G401 (cell line): ENCODE measurements at regions not wholly inside any gene's neighbourhood (a gene's known extent, or its start where the extent isn't known, plus 50 kb on each side); places are given as distances from the start of the nearest gene placed in this dataset.

Source experiments
- DNase-seq: peaks from one replicate; pipeline ENCODE4 v3.0.0-alpha.2; 2015; ENCODE audit warnings: low spot score
- in situ Hi-C: cut with HindIII; loops from 2 replicates; pipeline ENCODE4 v1.10.0; 2016; ENCODE audit warnings: low sequenced_read_pairs, mixed read lengths

- DNase-seq: no peak
- in situ Hi-C loops: no loop called here
Observed at GRCh38 chr10:128632694-128633093, 506.5 kb upstream of the MKI67 start.

GRCh38 chr10:128633864-128634540, 507.8 kb upstream of the MKI67 start:
- in situ Hi-C loops: no loop called here
- no peak for DNase-seq

- in situ Hi-C loops: no loop called here
- DNase-seq: no peak
Observed at GRCh38 chr10:128642023-128642422, 515.8 kb upstream of the MKI67 start.

- in situ Hi-C loops: no loop called here
- DNase-seq: no peak
Observed at GRCh38 chr10:128642502-128642901, 516.3 kb upstream of the MKI67 start.

GRCh38 chr10:128643658-128644057, 517.4 kb upstream of the MKI67 start:
- in situ Hi-C loops: no loop called here

GRCh38 chr10:128645486-128645885, 519.3 kb upstream of the MKI67 start:
- in situ Hi-C loops: no loop called here
- no peak for DNase-seq

More at GRCh38 chr10:128643658-128644057, 517.4 kb upstream of the MKI67 start:
- DNase-seq: no peak

GRCh38 chr10:128646956-128647355, 520.7 kb upstream of the MKI67 start:
- DNase-seq: no peak
- in situ Hi-C loops: no loop called here

GRCh38 chr10:128657548-128657947, 531.3 kb upstream of the MKI67 start:
- DNase-seq: no peak
- in situ Hi-C loops: no loop called here

- in situ Hi-C loops: no loop called here
- DNase-seq: no peak
Observed at GRCh38 chr10:128660726-128661125, 534.5 kb upstream of the MKI67 start.

GRCh38 chr10:128661404-128662197, 535.4 kb upstream of the MKI67 start:
- DNase-seq: no peak
- in situ Hi-C loops: no loop called here

DNA sequence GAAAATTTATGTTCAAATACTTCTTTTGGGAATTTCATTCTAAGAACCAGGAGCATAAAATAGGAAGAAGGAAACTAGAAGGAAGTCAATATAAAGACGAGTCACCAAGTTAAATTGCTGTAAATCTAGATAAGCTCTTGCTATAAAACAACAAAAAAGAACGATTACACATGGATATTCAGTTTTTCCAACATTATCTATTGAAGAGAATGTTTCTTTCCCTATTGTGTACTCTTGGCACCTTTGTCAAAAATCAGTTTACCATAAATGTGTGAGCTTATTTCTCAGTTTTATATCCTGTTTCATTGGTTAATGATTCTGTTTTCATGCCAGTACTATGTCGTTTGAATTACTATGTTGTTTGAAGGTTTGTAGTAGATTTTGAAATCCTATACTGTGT, 536.3 kb upstream of the MKI67 start:
- no peak for DNase-seq
- in situ Hi-C loops: no loop called here

DNA sequence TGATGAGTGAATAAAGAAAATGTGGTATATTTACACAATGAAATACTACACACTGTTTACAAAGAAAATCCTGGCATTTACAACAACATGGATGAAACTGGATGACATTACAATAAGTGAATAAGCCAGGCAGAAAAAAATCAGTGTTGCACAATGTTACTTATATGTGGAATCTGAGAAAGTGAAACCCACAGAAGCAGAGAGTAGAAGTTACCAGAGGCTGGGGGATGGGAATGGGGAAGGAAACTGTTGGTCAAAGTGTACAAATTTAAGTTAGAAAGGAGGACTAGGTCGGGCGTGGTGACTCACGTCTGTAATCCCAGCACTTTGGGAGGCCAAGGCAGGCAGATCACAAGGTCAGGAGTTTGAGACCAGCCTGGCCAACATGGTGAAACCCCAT, 538.5 kb upstream of the MKI67 start:
- in situ Hi-C loops: no loop called here
- DNase-seq: no peak

- DNase-seq: no peak
- in situ Hi-C loops: no loop called here
Observed at GRCh38 chr10:128675405-128675804, 549.2 kb upstream of the MKI67 start.

DNA sequence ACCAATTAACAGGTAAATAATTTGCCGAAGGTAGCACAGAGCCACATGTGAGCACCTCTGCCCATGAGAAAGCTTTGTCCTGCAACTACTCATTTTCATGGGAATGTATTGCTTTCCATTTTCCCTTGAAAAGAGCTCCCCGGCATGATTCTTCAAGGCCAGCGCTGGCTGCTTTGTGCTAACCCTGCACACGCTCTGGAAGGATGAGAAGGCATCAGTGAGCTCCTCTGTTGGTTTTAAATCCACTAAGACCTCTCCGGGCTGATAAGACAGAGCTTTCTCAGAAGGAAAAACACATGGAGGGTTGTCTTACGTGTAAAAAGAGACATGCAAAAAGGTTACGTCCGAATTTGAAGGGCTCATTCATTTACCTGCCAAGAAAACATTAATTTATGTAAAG, 553.9 kb upstream of the MKI67 start:
- in situ Hi-C loops: no loop called here
- no peak for DNase-seq

GRCh38 chr10:128684215-128684614, 558.0 kb upstream of the MKI67 start:
- DNase-seq: no peak
- in situ Hi-C loops: no loop called here

GRCh38 chr10:128686630-128687278, 560.5 kb upstream of the MKI67 start:
- in situ Hi-C loops: no loop called here
- no peak for DNase-seq

- in situ Hi-C loops: no loop called here
Observed at GRCh38 chr10:128687408-128687807, 561.2 kb upstream of the MKI67 start.

GRCh38 chr10:128687927-128688549, 561.8 kb upstream of the MKI67 start:
- DNase-seq: no peak
- in situ Hi-C loops: no loop called here

More at GRCh38 chr10:128687408-128687807, 561.2 kb upstream of the MKI67 start:
- DNase-seq: no peak

- in situ Hi-C loops: no loop called here
Observed at GRCh38 chr10:128689667-128690066, 563.4 kb upstream of the MKI67 start.

More at GRCh38 chr10:128689667-128690066, 563.4 kb upstream of the MKI67 start:
- no peak for DNase-seq
